ENCODE measurements at regions not wholly inside any gene's neighbourhood (a gene's known extent, or its start where the extent isn't known, plus 50 kb on each side); places are given as distances from the start of the nearest gene placed in this dataset.

DNA sequence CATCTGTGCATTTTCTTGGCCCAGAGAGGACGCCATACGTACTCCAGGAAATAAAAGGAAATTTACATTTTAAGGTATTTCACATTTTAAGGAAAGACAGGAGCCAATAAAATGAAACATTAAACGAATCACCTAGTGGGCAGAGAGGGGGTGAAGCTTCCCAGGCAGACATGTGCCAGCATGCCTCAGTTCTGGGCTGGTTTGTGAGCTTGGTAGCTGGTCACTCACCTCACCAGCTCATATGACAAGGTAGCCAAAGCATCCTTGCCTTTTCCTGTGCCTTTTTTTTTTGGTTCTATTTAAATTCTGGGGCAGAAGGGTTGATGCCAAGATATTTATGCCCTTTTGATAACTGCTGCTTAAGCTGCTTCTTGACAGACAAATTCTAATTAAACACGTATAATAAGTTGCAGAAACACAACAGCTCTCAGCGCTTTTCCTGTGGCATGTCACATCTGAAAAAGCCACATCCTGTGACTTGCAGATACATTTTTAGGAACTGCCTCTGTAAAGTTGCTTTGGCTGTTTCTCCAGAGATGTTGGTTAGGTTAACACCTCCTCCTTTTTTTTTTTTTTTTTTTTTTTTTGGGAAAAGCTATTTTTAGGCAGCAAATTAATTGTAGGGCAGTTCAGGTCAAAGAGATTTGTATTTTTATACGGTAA is 218.6 kb downstream of the PDCD6IP start:
- TF ChIP-seq GATA2 (IDR thresholded peaks at IDR 0.05; ENCODE audit: insufficient read depth, insufficient read length, low read depth, low read length), result no peak
- TF ChIP-seq CTCF (IDR thresholded peaks at IDR 0.05; ENCODE audit: extremely low read depth in 1 of 2, insufficient read depth in 1 of 2, low read depth in 1 of 2, low read length in 2 of 2), result no peak
- TF ChIP-seq POLR2AphosphoS5 (IDR thresholded peaks at IDR 0.05; ENCODE audit: insufficient read depth, low read depth, low read length), result no peak
- TF ChIP-seq POLR2A (IDR thresholded peaks at IDR 0.05; ENCODE audit: low read depth, low read length), result no peak
- no peak for TF ChIP-seq JUN (IDR thresholded peaks at IDR 0.05; ENCODE audit: borderline replicate concordance, insufficient read depth, insufficient read length, low read depth)
- TF ChIP-seq FOS (IDR thresholded peaks at IDR 0.05; ENCODE audit: borderline replicate concordance, insufficient read depth, low read length), result no peak

Measured in endothelial cell of umbilical vein (primary cell).